ENCODE measurements at regions not wholly inside any gene's neighbourhood (a gene's known extent, or its start where the extent isn't known, plus 50 kb on each side); places are given as distances from the start of the nearest gene placed in this dataset.

- H3K9me3 Mint-ChIP-seq: peaks cover 4% of the 10 kb centered on the region
- DNase-seq: no peak
- no peak overlapping the region for H3K4me3 Mint-ChIP-seq
- H3K36me3 Mint-ChIP-seq (ENCODE audit: low read depth): no peaks in the 10 kb centered on the region
- H3K4me1 Mint-ChIP-seq: no peaks in the 10 kb centered on the region
- no peaks in the 10 kb centered on the region for H3K27me3 Mint-ChIP-seq
- ChIA-PET CTCF (no interaction called here), POLR2A (no interaction called here)
- no peak overlapping the region for H3K27ac Mint-ChIP-seq
Observed at GRCh38 chr7:86008898-86009297, 634.8 kb upstream of the GRM3 start.

- no peak for DNase-seq
- ChIA-PET POLR2A (no interaction called here), CTCF (no interaction called here)
- no peak overlapping the region for H3K4me3 Mint-ChIP-seq
- no peaks in the 10 kb centered on the region for H3K4me1 Mint-ChIP-seq
- no peaks in the 10 kb centered on the region for H3K36me3 Mint-ChIP-seq (ENCODE audit: low read depth)
- peaks cover 13% of the 10 kb centered on the region for H3K9me3 Mint-ChIP-seq
- no peaks in the 10 kb centered on the region for H3K27me3 Mint-ChIP-seq
- H3K27ac Mint-ChIP-seq: no peak overlapping the region
Observed at GRCh38 chr7:86006909-86007308, 636.8 kb upstream of the GRM3 start.

- CTCF ChIA-PET: no interaction called here
- Mint-ChIP-seq H3K36me3 (ENCODE audit: low read depth) (no peaks in the 10 kb centered on the region), H3K27me3 (no peaks in the 10 kb centered on the region), H3K9me3 (peaks cover 22% of the 10 kb centered on the region), H3K27ac (no peak overlapping the region), H3K4me3 (no peak overlapping the region), H3K4me1 (no peaks in the 10 kb centered on the region)
- POLR2A ChIA-PET: no interaction called here
- no peak for DNase-seq
Observed at GRCh38 chr7:86002858-86003257, 640.9 kb upstream of the GRM3 start.

GRCh38 chr7:85997515-85997914, 646.2 kb upstream of the GRM3 start:
- peaks cover 23% of the 10 kb centered on the region for H3K9me3 Mint-ChIP-seq
- POLR2A ChIA-PET: no interaction called here
- H3K4me1 Mint-ChIP-seq: no peaks in the 10 kb centered on the region
- CTCF ChIA-PET: no interaction called here
- no peaks in the 10 kb centered on the region for H3K36me3 Mint-ChIP-seq (ENCODE audit: low read depth)
- no peak overlapping the region for H3K27ac Mint-ChIP-seq
- H3K4me3 Mint-ChIP-seq: no peak overlapping the region
- no peak for DNase-seq
- H3K27me3 Mint-ChIP-seq: no peaks in the 10 kb centered on the region

GRCh38 chr7:85995101-85995500, 648.6 kb upstream of the GRM3 start:
- H3K4me3 Mint-ChIP-seq: no peak overlapping the region
- POLR2A ChIA-PET: no interaction called here
- no peaks in the 10 kb centered on the region for H3K27me3 Mint-ChIP-seq
- CTCF ChIA-PET: no interaction called here
- H3K9me3 Mint-ChIP-seq: peaks cover 17% of the 10 kb centered on the region
- no peak overlapping the region for H3K27ac Mint-ChIP-seq
- DNase-seq: no peak
- H3K36me3 Mint-ChIP-seq (ENCODE audit: low read depth): no peaks in the 10 kb centered on the region
- no peaks in the 10 kb centered on the region for H3K4me1 Mint-ChIP-seq

- ChIA-PET CTCF (no interaction called here), POLR2A (no interaction called here)
- no peak overlapping the region for H3K27ac Mint-ChIP-seq
- peaks cover 4% of the 10 kb centered on the region for H3K9me3 Mint-ChIP-seq
- no peak overlapping the region for H3K4me3 Mint-ChIP-seq
- no peaks in the 10 kb centered on the region for H3K36me3 Mint-ChIP-seq (ENCODE audit: low read depth)
- no peaks in the 10 kb centered on the region for H3K27me3 Mint-ChIP-seq
- no peaks in the 10 kb centered on the region for H3K4me1 Mint-ChIP-seq
- DNase-seq: no peak
Observed at GRCh38 chr7:85980740-85981139, 663.0 kb upstream of the GRM3 start.

- Mint-ChIP-seq H3K9me3 (peaks cover 12% of the 10 kb centered on the region), H3K36me3 (ENCODE audit: low read depth) (no peaks in the 10 kb centered on the region), H3K4me3 (no peak overlapping the region), H3K27ac (no peak overlapping the region), H3K4me1 (no peaks in the 10 kb centered on the region), H3K27me3 (no peaks in the 10 kb centered on the region)
- CTCF ChIA-PET: no interaction called here
- POLR2A ChIA-PET: no interaction called here
- DNase-seq: no peak
Observed at GRCh38 chr7:85974176-85974575, 669.5 kb upstream of the GRM3 start.

- Mint-ChIP-seq H3K27me3 (no peaks in the 10 kb centered on the region), H3K4me3 (no peak overlapping the region), H3K9me3 (peaks cover 9% of the 10 kb centered on the region), H3K36me3 (ENCODE audit: low read depth) (no peaks in the 10 kb centered on the region), H3K27ac (no peak overlapping the region), H3K4me1 (no peaks in the 10 kb centered on the region)
- ChIA-PET POLR2A (no interaction called here), CTCF (no interaction called here)
- DNase-seq: no peak
Observed at GRCh38 chr7:85972504-85973141, 671.1 kb upstream of the GRM3 start.

GRCh38 chr7:85954961-85955360, 688.7 kb upstream of the GRM3 start:
- CTCF ChIA-PET: no interaction called here
- H3K27ac Mint-ChIP-seq: no peak overlapping the region

GRCh38 chr7:85950871-85951270, 692.8 kb upstream of the GRM3 start:
- ChIA-PET POLR2A (no interaction called here), CTCF (no interaction called here)
- no peaks in the 10 kb centered on the region for H3K4me1 Mint-ChIP-seq
- H3K27ac Mint-ChIP-seq: no peak overlapping the region
- no peaks in the 10 kb centered on the region for H3K27me3 Mint-ChIP-seq
- H3K9me3 Mint-ChIP-seq: peaks cover 25% of the 10 kb centered on the region
- no peak for DNase-seq
- no peak overlapping the region for H3K4me3 Mint-ChIP-seq
- H3K36me3 Mint-ChIP-seq (ENCODE audit: low read depth): no peaks in the 10 kb centered on the region

More at GRCh38 chr7:85954961-85955360, 688.7 kb upstream of the GRM3 start:
- Mint-ChIP-seq H3K4me1 (no peaks in the 10 kb centered on the region), H3K36me3 (ENCODE audit: low read depth) (no peaks in the 10 kb centered on the region), H3K4me3 (no peak overlapping the region), H3K9me3 (peaks cover 11% of the 10 kb centered on the region), H3K27me3 (no peaks in the 10 kb centered on the region)
- no peak for DNase-seq
- POLR2A ChIA-PET: no interaction called here

- H3K27ac Mint-ChIP-seq: no peak overlapping the region
- ChIA-PET POLR2A (no interaction called here), CTCF (no interaction called here)
- no peak for DNase-seq
- no peaks in the 10 kb centered on the region for H3K36me3 Mint-ChIP-seq (ENCODE audit: low read depth)
- no peaks in the 10 kb centered on the region for H3K27me3 Mint-ChIP-seq
- H3K4me1 Mint-ChIP-seq: no peaks in the 10 kb centered on the region
- H3K4me3 Mint-ChIP-seq: no peak overlapping the region
- H3K9me3 Mint-ChIP-seq: peaks cover 25% of the 10 kb centered on the region
Observed at GRCh38 chr7:85950418-85950817, 693.3 kb upstream of the GRM3 start.

GRCh38 chr7:85947767-85948166, 695.9 kb upstream of the GRM3 start:
- H3K4me3 Mint-ChIP-seq: no peak overlapping the region
- no peaks in the 10 kb centered on the region for H3K27me3 Mint-ChIP-seq
- H3K9me3 Mint-ChIP-seq: peaks cover 23% of the 10 kb centered on the region
- no peak for DNase-seq
- ChIA-PET CTCF (no interaction called here), POLR2A (no interaction called here)
- H3K4me1 Mint-ChIP-seq: no peaks in the 10 kb centered on the region
- no peaks in the 10 kb centered on the region for H3K36me3 Mint-ChIP-seq (ENCODE audit: low read depth)
- no peak overlapping the region for H3K27ac Mint-ChIP-seq

GRCh38 chr7:85940798-85941197, 702.9 kb upstream of the GRM3 start:
- Mint-ChIP-seq H3K9me3 (no peaks in the 10 kb centered on the region), H3K4me3 (no peak overlapping the region), H3K4me1 (no peaks in the 10 kb centered on the region), H3K36me3 (ENCODE audit: low read depth) (no peaks in the 10 kb centered on the region), H3K27ac (no peak overlapping the region), H3K27me3 (no peaks in the 10 kb centered on the region)
- DNase-seq: no peak
- CTCF ChIA-PET: no interaction called here
- POLR2A ChIA-PET: no interaction called here

GRCh38 chr7:85931919-85932318, 711.8 kb upstream of the GRM3 start:
- Mint-ChIP-seq H3K36me3 (ENCODE audit: low read depth) (no peaks in the 10 kb centered on the region), H3K9me3 (peaks cover 6% of the 10 kb centered on the region), H3K27me3 (no peaks in the 10 kb centered on the region), H3K4me3 (no peak overlapping the region), H3K27ac (no peak overlapping the region), H3K4me1 (no peaks in the 10 kb centered on the region)
- CTCF ChIA-PET: no interaction called here
- DNase-seq: no peak
- POLR2A ChIA-PET: no interaction called here

GRCh38 chr7:85928500-85928899, 715.2 kb upstream of the GRM3 start:
- no peaks in the 10 kb centered on the region for H3K4me1 Mint-ChIP-seq
- ChIA-PET POLR2A (no interaction called here), CTCF (no interaction called here)
- no peak overlapping the region for H3K4me3 Mint-ChIP-seq
- no peak overlapping the region for H3K27ac Mint-ChIP-seq
- H3K36me3 Mint-ChIP-seq (ENCODE audit: low read depth): no peaks in the 10 kb centered on the region
- H3K9me3 Mint-ChIP-seq: peaks cover 10% of the 10 kb centered on the region
- no peaks in the 10 kb centered on the region for H3K27me3 Mint-ChIP-seq
- DNase-seq: no peak

All from activated CD4-positive, alpha-beta memory T cell treated with anti-CD3 and anti-CD28 coated beads, Interleukin-2, amount 10 ng/mL, durations not matched to agents 7 days and 5 days (primary cell).